WTC11 (cell line): ENCODE measurements at regions not wholly inside any gene's neighbourhood (a gene's known extent, or its start where the extent isn't known, plus 50 kb on each side); places are given as distances from the start of the nearest gene placed in this dataset.

ENCODE experiments used
- ATAC-seq: fragments of 200-7000 bp; cut with Tn5 transposase; 2 replicates; pipeline ENCODE4 v1.10.0; 2021; ENCODE audit warnings: mild to moderate bottlenecking, moderate library complexity
- CTCF ChIA-PET: fragments of 300-600 bp; sonication (Branson Sonifier 250); formaldehyde crosslinking; loops from one replicate; lab custom pipeline; 2021; ENCODE audit warnings: antibody characterized with exemption; lab: Charles Lee
- POLR2A ChIA-PET: fragments of 350-600 bp; sonication (Branson Sonifier 250); formaldehyde crosslinking; loops from one replicate; lab custom pipeline; 2021; ENCODE audit warnings: antibody characterized with exemption; lab: Charles Lee
- DNase-seq: peaks from one replicate; pipeline ENCODE4 v3.0.0; 2021; ENCODE audit warnings: low spot score
- H3K27ac Mint-ChIP-seq: 2 replicates; pipeline ENCODE4 v1.8.0; 2021; ENCODE audit warnings: mixed read lengths
- H3K27me3 Mint-ChIP-seq: 2 replicates; pipeline ENCODE4 v1.8.0; 2021; ENCODE audit warnings: low read depth, mild to moderate bottlenecking, moderate library complexity, mixed read lengths
- H3K36me3 Mint-ChIP-seq: 2 replicates; pipeline ENCODE4 v1.8.0; 2021; ENCODE audit warnings: mixed read lengths
- H3K4me1 Mint-ChIP-seq: 2 replicates; pipeline ENCODE4 v1.8.0; 2022; ENCODE audit warnings: mixed read lengths
- H3K4me3 Mint-ChIP-seq: 2 replicates; pipeline ENCODE4 v1.8.0; 2021; ENCODE audit warnings: mild to moderate bottlenecking, moderate library complexity, mixed read lengths
- H3K9me3 Mint-ChIP-seq: 2 replicates; pipeline ENCODE4 v1.8.0; 2021; ENCODE audit warnings: mixed read lengths
- CREM ChIP-seq: sonication (generic); formaldehyde crosslinking; IDR thresholded peaks from 2 replicates; pipeline ENCODE4 v1.8.1; 2022; ENCODE audit warnings: mild to moderate bottlenecking, missing genetic modification reagents, moderate library complexity
- ELF4 ChIP-seq: sonication (generic); formaldehyde crosslinking; IDR thresholded peaks from 2 replicates; pipeline ENCODE4 v1.8.1; 2022; ENCODE audit warnings: low read depth, mild to moderate bottlenecking, moderate library complexity, missing genetic modification reagents
- ESRRA ChIP-seq: sonication (generic); formaldehyde crosslinking; IDR thresholded peaks from 2 replicates; pipeline ENCODE4 v1.8.1; 2022; ENCODE audit warnings: mild to moderate bottlenecking, missing genetic modification reagents, borderline replicate concordance
- FOXJ3 ChIP-seq: sonication (generic); formaldehyde crosslinking; IDR thresholded peaks from 2 replicates; pipeline ENCODE4 v1.9.0; 2021; ENCODE audit warnings: missing genetic modification reagents, mild to moderate bottlenecking, borderline replicate concordance
- FOXK1 ChIP-seq: sonication (generic); formaldehyde crosslinking; IDR thresholded peaks from 2 replicates; pipeline ENCODE4 v1.8.0; 2022; ENCODE audit warnings: mild to moderate bottlenecking, moderate library complexity, missing genetic modification reagents
- GTF2I ChIP-seq: fragments of 250-450 bp; sonication (Bioruptor Pico); conservative IDR thresholded peaks from 2 replicates; pipeline ENCODE4 v1.4.0; 2021; ENCODE audit warnings: mild to moderate bottlenecking
- KAT7 ChIP-seq: sonication (generic); formaldehyde crosslinking; IDR thresholded peaks from 2 replicates; pipeline ENCODE4 v1.8.1; 2023; ENCODE audit warnings: missing genetic modification reagents, mild to moderate bottlenecking, borderline replicate concordance
- NFE2L1 ChIP-seq: sonication (generic); formaldehyde crosslinking; IDR thresholded peaks from 2 replicates; pipeline ENCODE4 v1.8.1; 2023; ENCODE audit warnings: missing genetic modification reagents
- NR2C2 ChIP-seq: sonication (generic); formaldehyde crosslinking; IDR thresholded peaks from 2 replicates; pipeline ENCODE4 v1.8.0; 2022; ENCODE audit warnings: mild to moderate bottlenecking, missing genetic modification reagents
- NR3C1 ChIP-seq: sonication (generic); formaldehyde crosslinking; conservative IDR thresholded peaks from 2 replicates; pipeline ENCODE4 v1.8.1; 2023; ENCODE audit warnings: low read depth, mild to moderate bottlenecking, missing genetic modification reagents
- SMAD3 ChIP-seq: sonication (generic); formaldehyde crosslinking; IDR thresholded peaks from 2 replicates; pipeline ENCODE4 v1.8.0; 2022; ENCODE audit warnings: missing genetic modification reagents, mild to moderate bottlenecking, borderline replicate concordance
- SMAD4 ChIP-seq: sonication (generic); formaldehyde crosslinking; IDR thresholded peaks from 2 replicates; pipeline ENCODE4 v1.8.0; 2022; ENCODE audit warnings: mild to moderate bottlenecking, missing genetic modification reagents
- SOX15 ChIP-seq: fragments of 250-450 bp; sonication (Bioruptor Pico); IDR thresholded peaks from 2 replicates; pipeline ENCODE4 v1.9.0; 2021; ENCODE audit warnings: mild to moderate bottlenecking
- SP1 ChIP-seq: sonication (generic); formaldehyde crosslinking; conservative IDR thresholded peaks from 2 replicates; pipeline ENCODE4 v1.8.1; 2022; ENCODE audit warnings: missing genetic modification reagents
- STAT6 ChIP-seq: sonication (generic); formaldehyde crosslinking; conservative IDR thresholded peaks from 2 replicates; pipeline ENCODE4 v1.8.1; 2023; ENCODE audit warnings: mild to moderate bottlenecking, low read depth, missing genetic modification reagents, moderate library complexity
- TP53 ChIP-seq: sonication (generic); formaldehyde crosslinking; IDR thresholded peaks from 2 replicates; pipeline ENCODE4 v1.8.1; 2023; ENCODE audit warnings: mild to moderate bottlenecking, missing genetic modification reagents
- ZBTB21 ChIP-seq: sonication (generic); formaldehyde crosslinking; IDR thresholded peaks from 2 replicates; pipeline ENCODE4 v1.8.1; 2023; ENCODE audit warnings: mild to moderate bottlenecking, missing genetic modification reagents, borderline replicate concordance
- ZNF138 ChIP-seq: sonication (generic); formaldehyde crosslinking; conservative IDR thresholded peaks from 2 replicates; pipeline ENCODE4 v1.8.1; 2022; ENCODE audit warnings: mild to moderate bottlenecking, moderate library complexity, missing genetic modification reagents
- ZNF232 ChIP-seq: sonication (generic); formaldehyde crosslinking; IDR thresholded peaks from 2 replicates; pipeline ENCODE4 v1.8.0; 2022; ENCODE audit warnings: mild to moderate bottlenecking, missing genetic modification reagents
- ZNF396 ChIP-seq: fragments of 250-450 bp; sonication (Bioruptor Pico); IDR thresholded peaks from 2 replicates; pipeline ENCODE4 v1.8.0; 2021; ENCODE audit warnings: mild to moderate bottlenecking, moderate library complexity, borderline replicate concordance
- ZNF425 ChIP-seq: fragments of 250-450 bp; sonication (Bioruptor Pico); conservative IDR thresholded peaks from 2 replicates; pipeline ENCODE4 v1.9.0; 2021; ENCODE audit warnings: mild to moderate bottlenecking
- TF ChIP-seq, protein P1 (sequence below): sonication (generic); formaldehyde crosslinking; IDR thresholded peaks from 2 replicates; pipeline ENCODE4 v1.8.0; 2022; ENCODE audit warnings: mild to moderate bottlenecking, missing genetic modification reagents

DNA sequence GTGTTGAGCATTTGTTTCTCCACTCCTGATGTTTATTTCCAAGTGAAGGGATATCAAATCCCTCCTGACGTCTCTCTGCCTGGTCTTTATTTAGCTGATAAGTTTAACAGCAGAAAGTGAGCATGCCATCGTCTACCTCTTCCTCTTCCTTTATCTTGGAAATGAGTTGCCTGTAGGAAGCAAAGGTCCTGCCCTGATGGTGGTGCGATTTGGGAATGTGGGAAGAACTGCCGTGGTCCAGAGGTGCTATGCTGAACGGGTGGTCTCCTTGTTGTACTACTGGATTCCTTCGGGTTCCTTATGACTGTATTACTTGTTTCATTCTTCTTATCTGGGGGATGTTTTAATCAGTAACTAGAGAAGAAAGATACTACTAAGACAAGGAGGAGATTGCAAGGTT lies 217.5 kb downstream of the PMAIP1 start:
- no peak overlapping the region for H3K4me3 Mint-ChIP-seq
- no peak for TF ChIP-seq GTF2I (CRISPR knock-in tag)
- ChIA-PET CTCF (no interaction called here), POLR2A (no interaction called here)
- no peak for DNase-seq
- peak; percentile 84 for ATAC-seq
- H3K9me3 Mint-ChIP-seq, result peaks cover 7% of the 10 kb centered on the region
- no peak overlapping the region for H3K27ac Mint-ChIP-seq
- peaks cover 18% of the 10 kb centered on the region for H3K4me1 Mint-ChIP-seq
- no peaks in the 10 kb centered on the region for H3K36me3 Mint-ChIP-seq
- no peaks in the 10 kb centered on the region for H3K27me3 Mint-ChIP-seq

GRCh38 chr18:60113396-60113795 lies 213.6 kb downstream of the PMAIP1 start:
- ChIA-PET CTCF (no interaction called here), POLR2A (no interaction called here)
- Mint-ChIP-seq H3K4me1 (peaks cover 12% of the 10 kb centered on the region), H3K36me3 (no peaks in the 10 kb centered on the region), H3K9me3 (peaks cover 7% of the 10 kb centered on the region), H3K27me3 (no peaks in the 10 kb centered on the region), H3K4me3 (no peak overlapping the region), H3K27ac (no peak overlapping the region)
- ATAC-seq, result no peak
- no peak for DNase-seq
- no peak for TF ChIP-seq FOXJ3 (CRISPR knock-in tag)
- TF ChIP-seq CREM (CRISPR knock-in tag), result no peak
- TF ChIP-seq ZNF232 (CRISPR knock-in tag), result no peak
- TF ChIP-seq NFE2L1 (CRISPR knock-in tag), result no peak
- no peak for TF ChIP-seq NR3C1 (CRISPR knock-in tag)
- TF ChIP-seq NR2C2 (CRISPR knock-in tag), result no peak
- TF ChIP-seq ZBTB21 (CRISPR knock-in tag), result no peak

DNA sequence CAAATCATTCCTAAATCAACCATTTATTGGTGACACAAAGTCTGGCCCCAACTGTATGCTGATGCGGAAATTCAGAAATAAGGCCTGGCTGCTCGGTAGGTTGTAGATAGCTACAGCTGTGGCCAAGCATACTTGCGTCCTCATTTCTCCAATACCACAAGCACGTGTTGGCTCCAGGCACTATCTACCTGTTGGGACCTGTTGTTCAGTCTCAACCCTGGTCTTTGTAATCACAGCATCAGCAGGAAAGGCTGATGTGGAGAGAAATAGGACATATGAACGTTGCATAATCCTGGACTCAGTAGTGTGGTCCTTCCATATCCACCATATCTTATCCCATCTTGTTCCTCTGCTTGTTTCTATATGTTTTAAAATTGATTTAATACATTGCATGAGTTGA lies 212.6 kb downstream of the PMAIP1 start:
- TF ChIP-seq SMAD3 (CRISPR knock-in tag), result no peak
- DNase-seq (no peak), ATAC-seq (no peak)
- Mint-ChIP-seq H3K4me3 (no peak overlapping the region), H3K36me3 (no peaks in the 10 kb centered on the region), H3K27ac (no peak overlapping the region), H3K4me1 (peaks cover 9% of the 10 kb centered on the region), H3K9me3 (peaks cover 7% of the 10 kb centered on the region), H3K27me3 (no peaks in the 10 kb centered on the region)
- ChIA-PET POLR2A (no interaction called here), CTCF (interaction anchor here (1.7 kb wide), 1 partner anchor 116 kb away, joined by 4 read pairs; no protein-coding TSS in a partner anchor)

- H3K27me3 Mint-ChIP-seq, result no peaks in the 10 kb centered on the region
- no peaks in the 10 kb centered on the region for H3K36me3 Mint-ChIP-seq
- CTCF ChIA-PET, result interaction anchor here (1.7 kb wide), 1 partner anchor 115 kb away, joined by 4 read pairs; no protein-coding TSS in a partner anchor
- POLR2A ChIA-PET, result no interaction called here
- no peak for ATAC-seq
- H3K9me3 Mint-ChIP-seq, result peaks cover 6% of the 10 kb centered on the region
- no peak overlapping the region for H3K4me3 Mint-ChIP-seq
- H3K27ac Mint-ChIP-seq, result no peak overlapping the region
- H3K4me1 Mint-ChIP-seq, result peaks cover 3% of the 10 kb centered on the region; the same call in 1 of the 2 replicates
- TF ChIP-seq TP53 (CRISPR knock-in tag) (no peak), ZNF138 (CRISPR knock-in tag) (no peak), KAT7 (CRISPR knock-in tag) (no peak), ELF4 (no peak), SOX15 (CRISPR knock-in tag) (no peak), ZNF425 (CRISPR knock-in tag) (no peak), ESRRA (no peak), ZNF396 (CRISPR knock-in tag) (no peak)
- no peak for DNase-seq
These were observed 211.7 kb downstream of the PMAIP1 start for GRCh38 chr18:60111525-60111924.

DNA sequence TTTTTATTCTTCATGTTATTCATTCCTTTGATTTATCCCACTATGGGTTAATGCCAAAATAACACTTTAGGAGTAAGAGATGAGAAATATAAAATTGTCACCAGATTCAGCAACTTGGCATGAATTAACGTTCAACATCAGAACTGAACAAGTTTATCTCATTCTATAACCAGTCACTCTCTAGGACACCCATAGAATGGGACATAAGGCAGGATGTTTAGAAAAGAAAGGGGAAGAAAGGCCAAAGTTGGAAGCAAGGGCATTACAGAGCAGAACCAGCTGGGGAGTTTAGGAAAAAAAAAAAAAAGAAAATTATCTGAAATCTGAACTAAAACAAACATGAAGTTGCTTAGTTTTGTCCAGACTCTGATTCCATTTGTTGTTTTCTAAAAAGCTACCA lies 211.0 kb downstream of the PMAIP1 start:
- POLR2A ChIA-PET, result no interaction called here
- Mint-ChIP-seq H3K27me3 (no peaks in the 10 kb centered on the region), H3K9me3 (no peaks in the 10 kb centered on the region), H3K4me1 (no peaks in the 10 kb centered on the region; the same call in 1 of the 2 replicates), H3K36me3 (no peaks in the 10 kb centered on the region), H3K4me3 (no peak overlapping the region), H3K27ac (no peak overlapping the region)
- DNase-seq (no peak), ATAC-seq (no peak)
- CTCF ChIA-PET, result no interaction called here
- TF ChIP-seq SMAD4 (no peak), FOXK1 (CRISPR knock-in tag) (no peak), SP1 (CRISPR knock-in tag) (no peak), STAT6 (CRISPR knock-in tag) (no peak)
- TF ChIP-seq, protein P1, sequence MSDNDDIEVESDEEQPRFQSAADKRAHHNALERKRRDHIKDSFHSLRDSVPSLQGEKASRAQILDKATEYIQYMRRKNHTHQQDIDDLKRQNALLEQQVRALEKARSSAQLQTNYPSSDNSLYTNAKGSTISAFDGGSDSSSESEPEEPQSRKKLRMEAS (CRISPR knock-in tag), result no peak
